Right lobe of liver (tissue), 6 donors: ENCODE measurements at regions not wholly inside any gene's neighbourhood (a gene's known extent, or its start where the extent isn't known, plus 50 kb on each side); places are given as distances from the start of the nearest gene placed in this dataset.

ENCODE experiments used
- ATAC-seq, 4 donors: fragments of 200-7000 bp; cut with Tn5 transposase; one replicate each; pipeline ENCODE4 v1.9.1; 2020; ENCODE audit warnings: mild to moderate bottlenecking in 4 of 4, moderate library complexity in 4 of 4
- DNase-seq, 3 donors: peaks; one replicate each; pipeline ENCODE4 v3.0.0-alpha.2; 2020
- H3K27ac ChIP-seq, 3 donors: fragments of 200-600 bp; one replicate each; pipeline ENCODE4 v1.8.0; 2022
- H3K27me3 ChIP-seq, 2 donors: fragments of 200-600 bp; one replicate each; pipeline ENCODE4 v1.8.0; 2022
- H3K36me3 ChIP-seq, 4 donors: fragments of 200-600 bp; sonication (generic) in 1 of 4; one replicate each; pipeline versions ENCODE4 v1.5.1 to v1.8.0; 2017 to 2022; ENCODE audit warnings: control low read depth in 1 of 4
- H3K4me1 ChIP-seq, 4 donors: fragments of 200-600 bp; sonication (generic) in 1 of 4; one replicate each; pipeline versions ENCODE4 v1.5.1 to v1.8.0; 2017 to 2022; ENCODE audit warnings: control low read depth in 1 of 4
- H3K4me3 ChIP-seq, 3 donors: fragments of 200-600 bp; one replicate each; pipeline ENCODE4 v1.8.0; 2022
- H3K9me3 ChIP-seq, 4 donors: fragments of 200-600 bp; sonication (generic) in 1 of 4; one replicate each; pipeline versions ENCODE4 v1.5.1 to v1.8.0; 2017 to 2022; ENCODE audit warnings: control low read depth in 1 of 4
- POLR2A ChIP-seq: fragments of 450-650 bp; IDR thresholded peaks from one replicate; pipeline ENCODE4 v1.6.1; 2017; ENCODE audit warnings: antibody characterized with exemption, mild to moderate bottlenecking
- WGBS: methylation state at CpG from one replicate; pipeline ENCODE4 v1.1.6; 2018; ENCODE audit warnings: low coverage, low lambda C conversion rate; ENCODE audit not compliant: insufficient coverage; ENCODE audit errors: missing lambda C conversion rate; 5-methylcytosine and 5-hydroxymethylcytosine counted together
- intact Hi-C, 2 donors: fragments of 100-400 bp; cut with DNase I; formaldehyde crosslinking; loops; one replicate each; pipeline versions ENCODE4 v1.11.2 to v1.14.1; 2022
- TF ChIP-seq, protein P1 (sequence below), 4 donors: fragments of 200-600 bp in 3 of 4; fragments of 450-650 bp in 1 of 4; IDR thresholded peaks; one replicate each; pipeline versions ENCODE4 v1.5.1 to v1.8.0; 2016 to 2022; ENCODE audit warnings: antibody characterized with exemption in 4 of 4, mild to moderate bottlenecking in 2 of 4
- donor health status: DM: no; HTN: yes; CAD: no.
- donor health status: DM: no; HTN: no; CAD: no.
- donor health status: DM: no; HTN: no; CAD: no.
- donor health status: DM: no; HTN: yes; CAD: no.
- donor health status: DM: no; HTN: yes; CAD: no.

DNA sequence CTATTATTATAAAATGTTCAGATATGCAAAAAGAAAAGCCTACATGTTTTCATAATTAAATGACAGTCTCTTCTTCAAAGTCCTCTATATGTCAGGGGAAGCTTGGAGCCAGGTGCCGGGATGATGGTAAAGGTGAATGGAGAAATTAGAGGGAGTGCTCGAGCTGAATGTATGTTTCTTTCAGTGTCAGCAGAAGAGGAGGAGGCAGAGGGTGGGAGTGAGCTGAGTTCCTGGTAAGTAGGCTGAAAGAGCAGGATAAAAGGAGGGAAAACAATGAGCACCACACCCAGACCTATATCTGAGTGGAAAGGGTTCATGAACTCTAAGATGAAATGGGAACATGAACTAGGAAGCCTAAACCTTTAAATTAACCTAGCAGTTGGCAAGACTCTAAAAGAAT is 307.6 kb upstream of the NBEA start:
- Histone ChIP-seq H3K4me1 (no peaks in the 10 kb centered on the region), H3K27me3 (no peaks in the 10 kb centered on the region), H3K27ac (no peak overlapping the region), H3K9me3 (no peaks in the 10 kb centered on the region), H3K4me3 (no peak overlapping the region), H3K36me3 (no peaks in the 10 kb centered on the region)
- intact Hi-C loops = no loop called here
- WGBS = 32% methylated on average over 2 of the region's 2 CpGs
- no peak for DNase-seq
- TF ChIP-seq, protein P1, sequence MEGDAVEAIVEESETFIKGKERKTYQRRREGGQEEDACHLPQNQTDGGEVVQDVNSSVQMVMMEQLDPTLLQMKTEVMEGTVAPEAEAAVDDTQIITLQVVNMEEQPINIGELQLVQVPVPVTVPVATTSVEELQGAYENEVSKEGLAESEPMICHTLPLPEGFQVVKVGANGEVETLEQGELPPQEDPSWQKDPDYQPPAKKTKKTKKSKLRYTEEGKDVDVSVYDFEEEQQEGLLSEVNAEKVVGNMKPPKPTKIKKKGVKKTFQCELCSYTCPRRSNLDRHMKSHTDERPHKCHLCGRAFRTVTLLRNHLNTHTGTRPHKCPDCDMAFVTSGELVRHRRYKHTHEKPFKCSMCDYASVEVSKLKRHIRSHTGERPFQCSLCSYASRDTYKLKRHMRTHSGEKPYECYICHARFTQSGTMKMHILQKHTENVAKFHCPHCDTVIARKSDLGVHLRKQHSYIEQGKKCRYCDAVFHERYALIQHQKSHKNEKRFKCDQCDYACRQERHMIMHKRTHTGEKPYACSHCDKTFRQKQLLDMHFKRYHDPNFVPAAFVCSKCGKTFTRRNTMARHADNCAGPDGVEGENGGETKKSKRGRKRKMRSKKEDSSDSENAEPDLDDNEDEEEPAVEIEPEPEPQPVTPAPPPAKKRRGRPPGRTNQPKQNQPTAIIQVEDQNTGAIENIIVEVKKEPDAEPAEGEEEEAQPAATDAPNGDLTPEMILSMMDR (IDR thresholded peaks at IDR 0.05) = no peak
- TF ChIP-seq POLR2A = no peak
- ATAC-seq = no peak

DNA sequence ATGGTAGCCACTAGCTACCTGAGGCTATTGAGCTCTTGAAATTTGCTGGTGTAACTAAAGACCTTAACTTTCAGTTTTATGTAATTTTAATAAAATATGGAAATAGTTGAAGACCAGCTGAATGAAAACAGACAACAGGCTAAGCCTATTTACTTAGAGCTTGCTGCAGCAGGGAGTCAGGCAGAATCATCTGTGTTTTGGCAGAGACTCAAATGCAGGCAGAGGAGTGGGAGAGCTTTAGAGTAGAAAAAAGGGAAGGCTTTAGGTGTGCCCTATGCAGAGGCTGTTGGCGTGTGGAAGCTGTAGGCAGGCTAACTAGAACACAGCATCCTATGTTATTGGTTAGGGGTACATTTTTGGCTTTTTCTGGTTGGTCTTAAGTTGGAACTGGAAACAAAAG is 304.9 kb upstream of the NBEA start:
- no peak for TF ChIP-seq POLR2A
- TF ChIP-seq, protein P1 (IDR thresholded peaks at IDR 0.05) = no peak
- H3K4me1 ChIP-seq = no peaks in the 10 kb centered on the region
- no peaks in the 10 kb centered on the region for H3K36me3 ChIP-seq
- no peak overlapping the region for H3K4me3 ChIP-seq
- H3K27ac ChIP-seq = no peak overlapping the region
- DNase-seq (no peak), ATAC-seq (no peak)
- 50% methylated on average over 1 of the region's 1 CpG for WGBS
- H3K27me3 ChIP-seq = no peaks in the 10 kb centered on the region
- intact Hi-C loops = no loop called here
- H3K9me3 ChIP-seq = no peaks in the 10 kb centered on the region

DNA sequence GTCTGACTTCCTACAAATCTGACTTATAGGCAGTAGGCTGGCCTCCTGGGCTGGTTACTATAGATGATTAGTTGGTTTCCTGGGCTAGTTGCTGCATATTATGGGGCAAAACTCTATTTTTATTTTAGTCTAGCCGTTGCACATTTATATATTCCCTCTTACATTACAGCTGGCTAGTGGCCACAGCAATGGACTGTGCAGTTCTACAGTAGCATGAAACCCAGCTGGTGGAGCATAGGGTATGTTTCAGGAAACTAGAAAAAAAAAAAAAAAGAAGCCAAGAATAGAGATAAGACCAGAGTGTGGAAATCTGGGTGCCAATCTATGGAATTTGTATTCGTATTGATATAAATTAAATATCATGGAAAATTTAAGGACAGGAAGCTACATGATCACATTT is 304.4 kb upstream of the NBEA start:
- TF ChIP-seq, protein P1 (IDR thresholded peaks at IDR 0.05) = no peak
- no peak for TF ChIP-seq POLR2A
- H3K4me3 ChIP-seq = no peak overlapping the region
- H3K4me1 ChIP-seq = no peaks in the 10 kb centered on the region
- WGBS = 49% methylated on average over 2 of the region's 2 CpGs
- intact Hi-C loops = no loop called here
- ATAC-seq = no peak
- DNase-seq = no peak
- H3K9me3 ChIP-seq = no peaks in the 10 kb centered on the region
- no peaks in the 10 kb centered on the region for H3K27me3 ChIP-seq
- H3K27ac ChIP-seq = no peak overlapping the region
- H3K36me3 ChIP-seq = no peaks in the 10 kb centered on the region

DNA sequence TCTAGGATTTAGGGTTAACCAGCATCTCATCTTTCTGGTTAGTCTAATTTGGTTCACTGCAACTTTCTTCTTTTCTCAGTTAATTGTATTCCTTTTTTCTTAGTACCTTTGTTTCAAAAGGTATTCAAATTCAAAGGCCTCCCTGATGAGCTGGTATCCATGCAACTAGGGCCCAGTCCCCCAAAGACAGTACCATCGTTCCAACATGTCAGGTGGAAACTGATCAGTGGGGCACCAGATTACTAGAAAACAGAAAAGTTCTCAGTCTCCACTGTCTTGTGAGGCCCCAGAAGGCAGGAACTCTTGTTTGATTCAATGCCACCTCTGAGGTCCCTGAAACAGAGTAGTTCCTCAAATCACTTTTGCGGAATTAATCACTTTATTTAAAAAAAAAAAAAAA is 303.2 kb upstream of the NBEA start:
- no peak for ATAC-seq
- intact Hi-C loops = no loop called here
- H3K4me3 ChIP-seq = no peak overlapping the region
- no peak overlapping the region for H3K27ac ChIP-seq
- no peak for TF ChIP-seq POLR2A
- TF ChIP-seq, protein P1 (IDR thresholded peaks at IDR 0.05) = no peak
- 61% methylated on average over 2 of the region's 2 CpGs for WGBS
- no peaks in the 10 kb centered on the region for H3K27me3 ChIP-seq
- H3K36me3 ChIP-seq = no peaks in the 10 kb centered on the region
- H3K4me1 ChIP-seq = no peaks in the 10 kb centered on the region
- no peak for DNase-seq
- H3K9me3 ChIP-seq = no peaks in the 10 kb centered on the region
